Esophagus (tissue), 2 donors: ENCODE measurements at regions not wholly inside any gene's neighbourhood (a gene's known extent, or its start where the extent isn't known, plus 50 kb on each side); places are given as distances from the start of the nearest gene placed in this dataset.

Experiments
- H3K27ac ChIP-seq, 2 donors: one replicate each; pipeline ENCODE4 v1.5.1; 2013; ENCODE audit warnings: low read depth in 2 of 2, mild to moderate bottlenecking in 2 of 2, inconsistent platforms in 1 of 2, low read length in 1 of 2, moderate library complexity in 1 of 2
- H3K27me3 ChIP-seq, 2 donors: one replicate each; pipeline ENCODE4 v1.6.1; 2013; ENCODE audit warnings: low read length in 2 of 2, control low read depth in 1 of 2, mild to moderate bottlenecking in 1 of 2; ENCODE audit not compliant: insufficient read depth in 2 of 2, control insufficient read depth in 1 of 2
- H3K36me3 ChIP-seq, 2 donors: one replicate each; pipeline ENCODE4 v1.6.1; 2013; ENCODE audit warnings: low read length in 1 of 2; ENCODE audit not compliant: control insufficient read depth in 2 of 2, insufficient read depth in 2 of 2
- H3K4me1 ChIP-seq, 2 donors: one replicate each; pipeline ENCODE4 v1.6.1; 2013; ENCODE audit warnings: low read length in 1 of 2; ENCODE audit not compliant: control insufficient read depth in 2 of 2, insufficient read depth in 2 of 2
- H3K4me3 ChIP-seq, 2 donors: one replicate each; pipeline ENCODE4 v1.5.1; 2013; ENCODE audit warnings: low read length in 2 of 2, mild to moderate bottlenecking in 2 of 2, low read depth in 1 of 2, moderate library complexity in 1 of 2
- H3K9me3 ChIP-seq, 2 donors: one replicate each; pipeline ENCODE4 v1.6.1; 2013; ENCODE audit warnings: mild to moderate bottlenecking in 2 of 2, low read depth in 1 of 2, low read length in 1 of 2, moderate library complexity in 1 of 2; ENCODE audit not compliant: control insufficient read depth in 2 of 2, insufficient read depth in 1 of 2
- WGBS, 2 donors: extraction: QIAGEN DNeasy Blood & Tissue Kit; methylation state at CpG; one replicate each; pipeline ENCODE4 v1.1.7; 2013; 5-methylcytosine and 5-hydroxymethylcytosine counted together
- donor health status: healthy with polysubstance abuse.
- donor health status: Bipolar disorder and iron deficiency.

DNA sequence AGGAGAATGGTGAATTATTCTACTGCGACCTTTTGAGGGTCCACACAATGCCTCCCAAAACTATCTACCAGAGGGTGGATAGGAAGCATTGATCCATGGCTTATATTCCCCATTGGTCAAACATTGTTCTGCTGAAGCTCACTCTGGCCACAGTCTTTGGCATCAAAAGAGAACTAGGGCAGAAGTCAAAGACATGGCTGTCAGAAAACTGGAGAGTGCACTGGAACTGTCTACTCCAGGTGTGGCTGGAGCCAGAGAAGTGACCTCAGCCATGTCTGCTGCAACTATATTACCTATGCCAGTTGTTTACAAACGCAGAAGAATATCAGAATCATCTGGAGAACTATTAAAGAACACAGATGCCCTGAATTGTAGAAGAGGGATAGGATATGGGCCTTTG is 238.7 kb upstream of the USP25 start:
- Histone ChIP-seq H3K4me3 (no peak overlapping the region), H3K27me3 (no peaks in the 10 kb centered on the region), H3K27ac (no peak overlapping the region), H3K36me3 (no peaks in the 10 kb centered on the region), H3K4me1 (no peaks in the 10 kb centered on the region), H3K9me3 (no peaks in the 10 kb centered on the region)
- 80 to 85% methylated on average over 2 of the region's 2 CpGs for WGBS, 2 donors

DNA sequence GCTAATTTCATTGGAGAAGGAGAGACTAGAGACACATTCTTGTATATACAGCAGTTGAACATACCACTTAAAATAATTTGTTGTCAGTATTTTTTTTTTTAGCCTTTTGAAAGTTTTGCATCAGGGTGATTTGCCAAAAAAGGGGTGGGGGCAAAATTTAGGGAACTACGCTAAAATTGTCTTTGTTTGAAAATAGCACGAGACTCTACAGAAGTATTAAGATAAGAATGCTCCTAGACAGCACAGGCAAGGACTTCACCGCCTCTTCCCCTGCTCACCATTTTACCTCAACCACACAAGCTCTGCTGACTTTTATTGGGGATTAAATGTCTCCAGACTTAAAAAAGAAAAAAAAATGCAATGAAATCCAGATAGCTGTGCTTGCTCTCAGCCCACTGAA is 236.1 kb upstream of the USP25 start:
- no peak overlapping the region for H3K27ac ChIP-seq
- H3K36me3 ChIP-seq: no peaks in the 10 kb centered on the region
- no peaks in the 10 kb centered on the region for H3K4me1 ChIP-seq
- H3K27me3 ChIP-seq: no peaks in the 10 kb centered on the region
- H3K4me3 ChIP-seq: no peak overlapping the region
- WGBS, 2 donors: 71 to 78% methylated on average over 3 of the region's 3 CpGs
- H3K9me3 ChIP-seq: no peaks in the 10 kb centered on the region

DNA sequence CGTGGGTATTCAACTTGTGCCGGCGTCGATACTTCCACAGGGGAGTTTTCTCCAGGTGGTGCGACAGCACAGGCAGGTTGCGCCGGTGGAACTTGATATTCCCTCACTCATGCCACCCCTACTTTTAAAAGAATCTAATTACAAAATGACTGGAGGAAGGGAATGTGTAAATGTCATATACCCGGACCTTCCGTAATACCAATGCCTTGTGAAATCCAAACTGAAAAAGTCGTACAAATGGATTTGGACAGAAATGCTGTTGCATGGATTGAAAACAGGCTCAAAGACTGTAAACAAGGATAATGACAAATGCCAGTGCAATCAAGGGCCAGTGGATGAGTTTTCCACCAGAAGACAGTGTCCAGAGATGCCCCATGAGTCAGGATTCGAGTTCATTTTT is 235.3 kb upstream of the USP25 start:
- H3K9me3 ChIP-seq: no peaks in the 10 kb centered on the region
- WGBS, 2 donors: 93 to 96% methylated on average over 11 of the region's 11 CpGs

DNA sequence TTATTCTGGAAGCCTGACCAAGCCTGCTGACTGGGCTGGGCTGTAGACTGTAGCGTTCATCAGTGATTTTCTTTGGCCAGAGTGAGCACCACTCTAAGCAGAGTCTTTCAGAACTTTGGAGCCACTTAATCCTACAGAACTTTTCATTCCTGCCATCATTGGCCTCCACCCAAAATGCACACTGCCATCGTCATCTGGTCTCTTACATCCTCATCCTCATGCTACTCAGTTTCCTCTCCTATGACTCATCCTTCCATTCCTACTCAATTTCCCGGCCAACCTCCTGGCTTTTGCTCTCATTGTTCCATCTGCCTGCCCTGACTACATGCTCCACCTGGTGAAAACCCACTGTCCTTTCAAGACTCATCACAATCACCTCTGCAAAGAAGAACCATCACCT is 233.8 kb upstream of the USP25 start:
- no peaks in the 10 kb centered on the region for H3K27me3 ChIP-seq
- H3K9me3 ChIP-seq: no peaks in the 10 kb centered on the region
- H3K4me3 ChIP-seq: no peak overlapping the region
- no peaks in the 10 kb centered on the region for H3K4me1 ChIP-seq
- H3K36me3 ChIP-seq: no peaks in the 10 kb centered on the region
- no peak overlapping the region for H3K27ac ChIP-seq
- WGBS, 2 donors: 49 to 71% methylated on average over 3 of the region's 3 CpGs

More for the DNA sequence above, 235.3 kb upstream of the USP25 start:
- H3K4me1 ChIP-seq: no peaks in the 10 kb centered on the region
- no peak overlapping the region for H3K4me3 ChIP-seq
- no peak overlapping the region for H3K27ac ChIP-seq
- no peaks in the 10 kb centered on the region for H3K27me3 ChIP-seq
- no peaks in the 10 kb centered on the region for H3K36me3 ChIP-seq

DNA sequence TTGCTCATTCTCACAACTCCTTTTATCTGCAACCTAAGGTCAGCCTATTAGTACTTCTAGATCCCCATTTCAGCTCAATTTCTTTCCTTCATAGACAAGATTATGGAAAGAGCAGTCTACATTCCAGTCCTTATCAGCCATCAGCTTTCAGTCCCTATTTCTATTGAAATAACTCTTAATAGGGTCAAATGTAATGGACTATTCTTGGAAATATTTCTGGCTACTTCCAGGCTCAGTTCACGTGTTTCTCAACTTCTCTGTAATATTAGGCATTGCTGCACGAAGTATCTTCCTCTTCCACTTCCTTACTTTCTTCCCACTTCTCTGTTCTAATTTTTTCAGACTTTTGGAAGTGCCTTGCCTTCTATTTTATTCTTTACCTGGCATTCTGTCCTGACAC is 232.9 kb upstream of the USP25 start:
- H3K9me3 ChIP-seq: no peaks in the 10 kb centered on the region
- H3K4me1 ChIP-seq: no peaks in the 10 kb centered on the region
- no peak overlapping the region for H3K4me3 ChIP-seq
- WGBS, 2 donors: 76 to 80% methylated on average over 2 of the region's 2 CpGs
- H3K27ac ChIP-seq: no peak overlapping the region
- H3K36me3 ChIP-seq: no peaks in the 10 kb centered on the region
- H3K27me3 ChIP-seq: no peaks in the 10 kb centered on the region

DNA sequence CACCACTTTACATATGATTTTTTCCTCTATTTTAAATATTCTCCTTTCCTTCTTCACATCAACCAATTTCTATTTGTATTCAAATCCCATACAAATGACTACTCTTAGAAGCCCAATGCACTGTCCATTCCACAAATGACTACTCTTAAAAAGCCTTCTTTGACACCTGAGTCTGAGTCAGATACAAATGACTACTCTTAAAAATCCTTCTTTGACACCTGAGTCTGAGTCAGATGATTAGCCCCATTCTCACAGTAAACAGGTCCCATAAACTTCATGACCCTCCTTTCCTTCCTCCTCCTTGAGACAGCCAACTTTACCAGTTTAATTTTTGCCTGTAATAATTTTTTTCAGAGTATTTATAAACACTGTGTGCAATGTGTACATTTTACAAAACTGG is 231.3 kb upstream of the USP25 start:
- Histone ChIP-seq H3K27me3 (no peaks in the 10 kb centered on the region), H3K4me3 (no peak overlapping the region), H3K4me1 (no peaks in the 10 kb centered on the region), H3K36me3 (no peaks in the 10 kb centered on the region), H3K9me3 (no peaks in the 10 kb centered on the region), H3K27ac (no peak overlapping the region)

DNA sequence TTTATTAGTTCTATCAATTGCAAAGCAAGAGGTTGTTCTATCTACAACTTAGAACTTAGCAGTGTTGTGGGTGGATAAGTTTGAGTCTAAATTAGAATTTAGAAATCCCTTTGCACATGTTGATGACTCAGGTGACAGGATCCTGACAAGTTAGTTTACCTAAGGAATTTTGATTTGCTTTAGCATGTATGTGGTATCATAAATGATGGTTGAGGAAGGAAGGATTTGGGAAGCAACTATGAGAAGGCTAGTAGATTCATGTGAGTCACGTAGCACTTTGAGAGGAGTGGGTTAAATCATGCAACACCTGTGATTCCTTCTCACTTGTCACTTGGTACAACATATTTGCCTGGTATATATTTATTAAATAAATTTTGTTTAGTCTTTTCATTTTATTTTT is 223.7 kb upstream of the USP25 start:
- Histone ChIP-seq H3K4me3 (no peak overlapping the region), H3K27me3 (no peaks in the 10 kb centered on the region), H3K36me3 (no peaks in the 10 kb centered on the region), H3K27ac (no peak overlapping the region), H3K4me1 (no peaks in the 10 kb centered on the region), H3K9me3 (no peaks in the 10 kb centered on the region)
- WGBS, 2 donors: 72 to 84% methylated on average over 1 of the region's 1 CpG

DNA sequence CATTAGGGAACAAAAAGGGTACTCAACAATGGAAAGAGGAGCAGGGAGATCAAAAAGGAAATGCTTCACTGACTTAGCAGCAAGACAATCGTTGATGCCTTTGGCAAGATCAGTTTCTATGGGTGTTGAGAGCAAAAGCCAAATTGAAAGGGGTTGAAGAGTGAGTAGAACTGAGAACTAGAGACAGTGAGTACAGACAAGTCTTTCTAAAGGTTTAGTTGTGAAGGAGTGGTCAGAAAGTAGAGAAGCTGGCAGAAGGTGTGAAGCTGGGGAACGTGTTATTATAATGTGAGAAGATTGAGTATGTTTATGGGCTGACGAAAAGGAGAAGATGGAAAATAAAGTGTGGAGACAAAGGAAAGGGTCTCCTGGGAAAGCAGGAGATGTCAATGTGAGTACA is 221.2 kb upstream of the USP25 start:
- Histone ChIP-seq H3K36me3 (no peaks in the 10 kb centered on the region), H3K27ac (no peak overlapping the region), H3K4me1 (no peaks in the 10 kb centered on the region), H3K27me3 (no peaks in the 10 kb centered on the region), H3K4me3 (no peak overlapping the region), H3K9me3 (no peaks in the 10 kb centered on the region)
- WGBS, 2 donors: 63 to 68% methylated on average over 3 of the region's 3 CpGs

DNA sequence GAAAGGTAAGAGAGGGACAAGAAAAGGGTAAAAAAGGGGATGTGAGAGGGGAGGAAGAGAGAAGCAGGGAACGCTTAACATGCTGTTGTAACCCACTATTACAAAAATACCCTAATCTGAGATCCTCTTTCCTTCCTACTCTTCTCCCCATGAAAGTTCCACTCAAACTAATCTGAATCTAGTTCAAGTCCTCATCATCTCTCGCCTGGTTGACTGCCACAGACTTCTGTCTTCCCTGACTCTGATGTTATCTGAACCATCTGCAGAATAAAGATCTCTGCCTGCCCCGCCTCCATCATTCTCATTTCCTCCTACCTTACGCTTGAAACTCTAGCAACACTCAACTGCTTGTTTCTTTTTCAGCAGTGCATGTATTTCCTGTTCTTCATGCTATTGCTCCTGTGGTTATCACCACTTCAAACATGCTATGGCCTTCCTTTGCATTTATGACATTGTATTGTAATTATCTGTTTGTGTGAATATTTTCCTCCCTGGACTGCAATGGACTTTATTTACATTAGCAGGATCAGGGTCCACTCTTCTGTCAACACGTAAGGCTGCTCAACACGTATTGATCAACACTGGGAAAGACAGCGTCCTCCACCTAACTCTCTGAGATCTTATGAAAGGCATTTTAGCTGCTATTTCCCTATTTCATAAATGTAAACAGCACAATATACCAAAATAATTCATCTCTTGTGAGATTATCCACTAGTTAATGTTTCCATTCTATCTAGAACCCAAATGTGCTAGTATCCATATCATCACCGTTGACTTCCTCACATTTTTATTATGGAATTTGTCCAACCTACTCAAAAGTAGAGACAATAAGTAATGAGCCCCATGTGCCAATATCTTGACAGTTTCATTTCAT is 215.5 kb upstream of the USP25 start:
- WGBS, 2 donors: 58 to 72% methylated on average over 8 of the region's 8 CpGs
- Histone ChIP-seq H3K4me1 (no peaks in the 10 kb centered on the region), H3K27ac (no peak overlapping the region), H3K4me3 (no peak overlapping the region), H3K27me3 (no peaks in the 10 kb centered on the region), H3K36me3 (no peaks in the 10 kb centered on the region), H3K9me3 (no peaks in the 10 kb centered on the region)

DNA sequence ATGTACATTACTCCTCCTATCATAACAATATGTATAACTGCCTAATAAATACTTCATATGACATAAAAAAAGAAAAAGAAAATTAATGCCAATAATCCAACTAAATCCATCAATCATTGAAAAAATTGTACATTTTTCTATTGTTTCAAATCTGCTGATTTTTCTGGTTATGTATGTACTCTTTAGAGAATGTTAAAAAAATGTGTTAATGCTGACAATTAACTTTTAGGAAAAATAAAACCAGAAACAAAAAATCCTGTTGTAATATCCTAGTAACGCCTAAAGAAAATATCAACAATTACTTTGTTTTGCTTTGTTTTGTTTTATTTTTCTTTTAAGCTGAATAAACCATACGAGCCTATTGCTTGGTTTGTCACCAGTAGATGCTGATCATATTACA is 213.9 kb upstream of the USP25 start:
- no peak overlapping the region for H3K4me3 ChIP-seq
- 58 to 64% methylated on average over 2 of the region's 2 CpGs for WGBS, 2 donors
- H3K9me3 ChIP-seq: no peaks in the 10 kb centered on the region
- no peaks in the 10 kb centered on the region for H3K4me1 ChIP-seq
- H3K36me3 ChIP-seq: no peaks in the 10 kb centered on the region
- H3K27me3 ChIP-seq: no peaks in the 10 kb centered on the region
- no peak overlapping the region for H3K27ac ChIP-seq
